Sigmoid colon (tissue), 6 donors: ENCODE measurements at regions not wholly inside any gene's neighbourhood (a gene's known extent, or its start where the extent isn't known, plus 50 kb on each side); places are given as distances from the start of the nearest gene placed in this dataset.
"Not testable (repeated sequence)": the region's sequence is repeated elsewhere in the genome, so short reads cannot be mapped to it uniquely, and the experiment has no call there.

Source experiments
- DNase-seq: peaks from one replicate; pipeline ENCODE4 v3.0.0-alpha.2; 2019
- H3K27ac ChIP-seq, 4 donors: fragments of 200-600 bp; sonication (generic); one replicate each; pipeline ENCODE4 v1.5.1; 2016 to 2019; ENCODE audit warnings: mild to moderate bottlenecking in 1 of 4
- H3K27me3 ChIP-seq, 3 donors: fragments of 200-600 bp; sonication (generic); one replicate each; pipeline ENCODE4 v1.5.1; 2019; ENCODE audit warnings: mild to moderate bottlenecking in 1 of 3
- H3K36me3 ChIP-seq, 4 donors: fragments of 200-600 bp; sonication (generic); one replicate each; pipeline ENCODE4 v1.5.1; 2016 to 2019
- H3K4me1 ChIP-seq, 4 donors: fragments of 200-600 bp; sonication (generic); one replicate each; pipeline ENCODE4 v1.5.1; 2017 to 2019
- H3K4me3 ChIP-seq, 4 donors: fragments of 200-600 bp; sonication (generic); one replicate each; pipeline ENCODE4 v1.5.1; 2017 to 2019; ENCODE audit warnings: mild to moderate bottlenecking in 2 of 4, moderate library complexity in 1 of 4
- H3K9me3 ChIP-seq, 4 donors: fragments of 200-600 bp in 3 of 4; sonication (generic) in 3 of 4; one replicate each; pipeline versions ENCODE4 v1.5.1 to v1.6.1; 2013 to 2019
- EP300 ChIP-seq, 4 donors: sonication (generic); formaldehyde crosslinking; IDR thresholded peaks; one replicate each; pipeline ENCODE4 v1.6.1; 2017; ENCODE audit warnings: antibody characterized with exemption in 4 of 4
- POLR2A ChIP-seq, 2 donors: fragments of 450-650 bp; IDR thresholded peaks; one replicate each; pipeline ENCODE4 v1.6.1; 2016; ENCODE audit warnings: antibody characterized with exemption in 2 of 2, mild to moderate bottlenecking in 2 of 2, moderate library complexity in 2 of 2
- POLR2AphosphoS5 ChIP-seq, 4 donors: sonication (generic); formaldehyde crosslinking; IDR thresholded peaks; one replicate each; pipeline ENCODE4 v1.6.1; 2017; ENCODE audit warnings: antibody characterized with exemption in 4 of 4
- WGBS, 2 donors: extraction: QIAGEN DNeasy Blood & Tissue Kit; methylation state at CpG; one replicate each; pipeline ENCODE4 v1.1.7; 2013; 5-methylcytosine and 5-hydroxymethylcytosine counted together
- intact Hi-C: fragments of 100-400 bp; cut with DNase I; formaldehyde crosslinking; loops from one replicate; pipeline ENCODE4 v1.15.1; 2023
- TF ChIP-seq, protein P1 (sequence below), 4 experiments: fragments of 450-650 bp in 3 of 4; fragments of 200-600 bp in 1 of 4; IDR thresholded peaks; one replicate each; pipeline ENCODE4 v1.5.1; 2016 to 2019; ENCODE audit warnings: antibody characterized with exemption in 4 of 4, mild to moderate bottlenecking in 3 of 4, moderate library complexity in 2 of 4
- donor health status: healthy with polysubstance abuse.
- donor health status: healthy.

DNA sequence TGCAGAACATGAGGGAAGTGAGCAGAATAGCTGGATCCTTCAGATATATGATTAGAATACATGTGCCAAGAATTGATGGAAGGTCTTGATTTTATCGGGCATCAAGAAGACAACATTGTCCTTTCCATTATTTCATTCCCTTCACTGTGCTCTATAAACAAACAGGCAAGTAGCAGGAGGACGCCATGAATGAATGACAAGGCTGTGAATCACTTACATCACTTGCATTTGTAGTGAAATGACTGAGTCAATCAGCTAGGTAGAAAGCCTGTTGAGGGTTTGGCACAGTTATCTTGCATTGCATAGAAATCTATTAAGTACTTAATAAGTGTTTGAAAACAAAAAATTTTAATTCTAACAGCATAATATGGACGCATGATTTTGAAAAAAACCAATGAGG is 548.8 kb upstream of the IZUMO3 start:
- TF ChIP-seq POLR2AphosphoS5 (IDR thresholded peaks at IDR 0.05), result no peak
- TF ChIP-seq, protein P1, sequence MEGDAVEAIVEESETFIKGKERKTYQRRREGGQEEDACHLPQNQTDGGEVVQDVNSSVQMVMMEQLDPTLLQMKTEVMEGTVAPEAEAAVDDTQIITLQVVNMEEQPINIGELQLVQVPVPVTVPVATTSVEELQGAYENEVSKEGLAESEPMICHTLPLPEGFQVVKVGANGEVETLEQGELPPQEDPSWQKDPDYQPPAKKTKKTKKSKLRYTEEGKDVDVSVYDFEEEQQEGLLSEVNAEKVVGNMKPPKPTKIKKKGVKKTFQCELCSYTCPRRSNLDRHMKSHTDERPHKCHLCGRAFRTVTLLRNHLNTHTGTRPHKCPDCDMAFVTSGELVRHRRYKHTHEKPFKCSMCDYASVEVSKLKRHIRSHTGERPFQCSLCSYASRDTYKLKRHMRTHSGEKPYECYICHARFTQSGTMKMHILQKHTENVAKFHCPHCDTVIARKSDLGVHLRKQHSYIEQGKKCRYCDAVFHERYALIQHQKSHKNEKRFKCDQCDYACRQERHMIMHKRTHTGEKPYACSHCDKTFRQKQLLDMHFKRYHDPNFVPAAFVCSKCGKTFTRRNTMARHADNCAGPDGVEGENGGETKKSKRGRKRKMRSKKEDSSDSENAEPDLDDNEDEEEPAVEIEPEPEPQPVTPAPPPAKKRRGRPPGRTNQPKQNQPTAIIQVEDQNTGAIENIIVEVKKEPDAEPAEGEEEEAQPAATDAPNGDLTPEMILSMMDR (IDR thresholded peaks at IDR 0.05), result no peak
- TF ChIP-seq POLR2A (IDR thresholded peaks at IDR 0.05), result no peak
- TF ChIP-seq EP300 (IDR thresholded peaks at IDR 0.05), result no peak

DNA sequence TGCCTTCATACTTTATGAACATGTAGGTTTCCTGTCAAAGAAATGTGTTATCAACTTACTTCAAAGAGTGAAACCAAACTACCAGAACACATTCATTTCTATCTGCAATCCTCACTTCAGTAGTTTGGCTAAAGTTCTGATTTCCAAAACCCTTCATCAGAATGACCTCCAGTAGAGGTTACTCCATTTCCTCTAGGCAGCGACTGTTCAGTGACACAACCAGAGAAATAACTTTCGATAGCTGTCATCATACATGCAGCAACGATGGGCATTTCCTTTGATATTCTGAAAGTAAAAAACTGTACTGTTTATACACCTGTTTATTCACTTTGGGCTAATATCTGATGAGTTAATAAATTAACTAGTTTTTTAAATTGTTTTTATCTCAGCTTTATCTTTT is 532.5 kb upstream of the IZUMO3 start:
- no peak for DNase-seq
- H3K9me3 ChIP-seq, result no peaks in the 10 kb centered on the region
- H3K27ac ChIP-seq, result no peak overlapping the region
- H3K36me3 ChIP-seq, result no peaks in the 10 kb centered on the region
- no peak for TF ChIP-seq POLR2AphosphoS5 (IDR thresholded peaks at IDR 0.05)
- 88% methylated on average over 3 of the region's 3 CpGs for WGBS, 2 donors
- no peaks in the 10 kb centered on the region for H3K4me1 ChIP-seq
- no peak overlapping the region for H3K4me3 ChIP-seq
- H3K27me3 ChIP-seq, result no peaks in the 10 kb centered on the region
- intact Hi-C loops, result no loop called here

More for the DNA sequence above, 548.8 kb upstream of the IZUMO3 start:
- H3K4me1 ChIP-seq, result no peaks in the 10 kb centered on the region
- WGBS, 2 donors, result 87 to 90% methylated on average over 3 of the region's 3 CpGs
- no peaks in the 10 kb centered on the region for H3K27me3 ChIP-seq
- no peaks in the 10 kb centered on the region for H3K9me3 ChIP-seq
- H3K27ac ChIP-seq, result no peak overlapping the region
- DNase-seq, result no peak
- H3K4me3 ChIP-seq, result no peak overlapping the region
- H3K36me3 ChIP-seq, result no peaks in the 10 kb centered on the region
- intact Hi-C loops, result no loop called here

DNA sequence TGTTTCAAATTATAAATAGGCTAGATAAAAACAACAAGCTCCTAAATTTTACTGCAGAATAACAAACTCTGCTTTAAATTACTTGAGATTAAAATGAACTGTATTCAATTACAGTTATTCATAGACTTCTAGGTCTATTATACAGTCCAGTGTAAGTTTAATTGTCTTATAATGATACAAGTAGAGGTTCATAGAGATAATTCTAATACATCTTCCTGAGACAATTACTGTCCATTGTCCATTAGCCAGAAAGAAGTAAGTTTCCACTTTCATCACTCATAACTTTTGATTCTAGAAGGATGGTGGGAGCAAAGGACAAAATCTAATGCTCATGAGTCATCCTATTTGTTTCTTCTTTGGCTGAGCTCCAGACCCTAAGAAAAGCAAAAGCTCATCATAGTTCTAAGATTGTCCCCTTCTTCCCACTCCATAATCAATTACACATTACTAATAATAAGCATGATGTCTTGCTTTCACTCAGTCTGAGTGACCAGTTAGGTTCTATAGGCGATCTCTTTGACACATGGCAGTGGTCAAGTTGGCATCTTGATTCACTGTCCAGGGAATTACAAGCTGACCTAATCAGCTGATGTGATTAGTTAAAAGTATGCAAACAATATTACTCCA is 502.5 kb upstream of the IZUMO3 start:
- Histone ChIP-seq H3K27me3 (no peaks in the 10 kb centered on the region), H3K27ac (no peak overlapping the region), H3K36me3 (no peaks in the 10 kb centered on the region), H3K4me1 (no peaks in the 10 kb centered on the region), H3K9me3 (no peaks in the 10 kb centered on the region), H3K4me3 (no peak overlapping the region)
- intact Hi-C loops, result no loop called here
- WGBS, 2 donors, result 81 to 88% methylated on average over 1 of the region's 1 CpG
- TF ChIP-seq, protein P1 (IDR thresholded peaks at IDR 0.05), result no peak
- TF ChIP-seq POLR2A (IDR thresholded peaks at IDR 0.05) (no peak), EP300 (IDR thresholded peaks at IDR 0.05) (no peak), POLR2AphosphoS5 (IDR thresholded peaks at IDR 0.05) (no peak)
- no peak for DNase-seq

DNA sequence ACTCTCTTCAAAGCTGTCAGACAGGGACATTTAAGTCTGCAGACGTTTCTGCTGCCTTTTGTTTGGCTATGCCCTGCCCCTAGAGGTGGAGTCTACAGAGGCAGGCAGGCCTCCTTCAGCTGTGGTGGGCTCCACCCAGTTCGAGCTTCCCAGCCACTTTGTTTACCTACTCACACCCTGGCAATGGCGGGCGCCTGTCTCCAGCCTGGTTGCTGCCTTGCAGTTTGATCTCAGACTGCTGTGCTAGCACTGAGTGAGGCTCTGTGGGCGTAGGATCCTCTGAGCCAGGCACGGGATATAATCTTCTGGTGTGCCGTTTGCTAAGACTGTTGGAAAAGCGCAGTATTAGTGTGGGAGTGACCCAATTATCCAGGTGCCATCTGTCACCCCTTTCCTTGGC is 499.8 kb upstream of the IZUMO3 start:
- WGBS, 2 donors, result 77 to 86% methylated on average over 8 of the region's 8 CpGs
- intact Hi-C loops, DNase-seq: not testable (repeated sequence)

DNA sequence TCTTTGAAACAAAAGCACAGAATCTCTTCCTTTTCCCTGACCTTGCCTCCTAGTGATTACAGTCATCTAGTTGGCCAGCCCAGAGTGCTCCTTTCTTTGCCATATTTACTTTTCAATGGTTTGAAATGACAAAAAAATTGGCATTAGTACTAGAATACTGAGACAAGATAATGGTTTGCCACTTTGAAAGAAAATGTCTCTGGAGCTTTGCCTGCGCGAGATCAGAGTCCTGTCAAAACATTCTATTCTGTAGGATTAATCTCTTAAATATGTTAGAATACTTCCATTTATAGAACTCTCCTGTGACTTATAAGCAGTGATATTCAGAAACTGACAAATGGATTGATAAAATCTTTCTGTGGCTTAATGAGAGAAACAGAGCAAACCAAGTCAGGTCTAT is 484.0 kb upstream of the IZUMO3 start:
- TF ChIP-seq, protein P1 (IDR thresholded peaks at IDR 0.05), result no peak
- TF ChIP-seq POLR2A (IDR thresholded peaks at IDR 0.05) (no peak), POLR2AphosphoS5 (IDR thresholded peaks at IDR 0.05) (no peak), EP300 (IDR thresholded peaks at IDR 0.05) (no peak)
- Histone ChIP-seq H3K27me3 (no peaks in the 10 kb centered on the region), H3K27ac (no peak overlapping the region), H3K4me1 (no peaks in the 10 kb centered on the region), H3K9me3 (no peaks in the 10 kb centered on the region), H3K36me3 (no peaks in the 10 kb centered on the region), H3K4me3 (no peak overlapping the region)
- intact Hi-C loops, result no loop called here
- no peak for DNase-seq
- 86 to 96% methylated on average over 2 of the region's 2 CpGs for WGBS, 2 donors

More for the DNA sequence above, 499.8 kb upstream of the IZUMO3 start:
- not testable (repeated sequence) for H3K36me3 ChIP-seq, H3K27me3 ChIP-seq, H3K9me3 ChIP-seq, H3K4me3 ChIP-seq, H3K27ac ChIP-seq, H3K4me1 ChIP-seq

DNA sequence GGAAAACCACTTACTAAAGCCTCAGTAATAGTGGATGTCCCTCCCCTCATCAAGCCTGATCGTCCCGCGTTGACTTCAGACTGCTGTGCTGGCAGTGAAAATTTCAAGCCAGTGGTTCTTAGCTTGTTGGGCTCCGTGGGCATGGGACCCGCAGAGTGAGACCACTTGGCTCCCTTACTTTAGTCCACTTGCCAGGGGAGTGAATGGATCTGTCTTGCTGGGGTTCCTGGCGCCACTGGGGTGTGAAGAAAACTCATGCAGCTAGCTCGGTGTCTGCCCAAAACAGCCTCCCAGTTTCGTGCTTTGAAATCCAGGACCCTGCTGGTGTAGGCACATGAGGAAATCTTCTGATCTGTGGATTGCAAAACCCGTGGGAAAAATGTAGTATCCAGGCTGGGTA is 480.0 kb upstream of the IZUMO3 start:
- intact Hi-C loops, result no loop called here
- no peaks in the 10 kb centered on the region for H3K4me1 ChIP-seq
- 85 to 86% methylated on average over 9 of the region's 9 CpGs for WGBS, 2 donors
- H3K4me3 ChIP-seq, result no peak overlapping the region
- no peak overlapping the region for H3K27ac ChIP-seq
- H3K9me3 ChIP-seq, result peaks cover 0 to 3% (median 0%) of the 10 kb centered on the region in 4 donors
- no peaks in the 10 kb centered on the region for H3K27me3 ChIP-seq
- TF ChIP-seq POLR2AphosphoS5 (IDR thresholded peaks at IDR 0.05) (no peak), EP300 (IDR thresholded peaks at IDR 0.05) (no peak)
- TF ChIP-seq, protein P1 (IDR thresholded peaks at IDR 0.05), result no peak
- no peak for DNase-seq
- H3K36me3 ChIP-seq, result no peaks in the 10 kb centered on the region
